ENCODE measurements at regions not wholly inside any gene's neighbourhood (a gene's known extent, or its start where the extent isn't known, plus 50 kb on each side); places are given as distances from the start of the nearest gene placed in this dataset.

DNA sequence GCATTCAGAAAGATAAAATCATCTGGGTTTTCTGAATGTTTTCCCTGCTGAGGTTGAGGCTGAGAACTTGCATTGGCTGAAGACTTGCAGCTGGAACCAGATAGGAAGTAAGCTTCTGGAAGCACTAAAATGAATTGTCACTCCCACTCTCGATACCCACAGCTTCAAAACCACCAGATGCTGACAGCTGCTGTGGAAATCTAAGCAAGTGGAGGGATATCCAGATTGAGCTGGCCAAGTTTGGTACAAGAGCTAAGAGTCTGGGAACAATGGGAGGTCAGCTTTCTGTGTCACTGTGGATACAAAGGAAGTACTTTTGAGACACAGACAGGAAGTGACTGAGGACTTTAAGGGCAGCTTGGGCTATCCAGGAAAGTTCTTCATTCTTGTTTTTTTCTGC, 51.3 kb upstream of the CD44 start:
- H3K9me3 Mint-ChIP-seq, result peaks cover 6% of the 10 kb centered on the region
- H3K27ac Mint-ChIP-seq (ENCODE audit: unreplicated experiment), result no peak overlapping the region
- peaks cover 17% of the 10 kb centered on the region for H3K4me1 Mint-ChIP-seq
- no peak for DNase-seq (ENCODE audit: low read depth, low spot score)
- H3K36me3 Mint-ChIP-seq (ENCODE audit: low read depth), result peaks cover 2% of the 10 kb centered on the region
- no peaks in the 10 kb centered on the region for H3K27me3 Mint-ChIP-seq (ENCODE audit: low read depth)
- TF ChIP-seq CTCF (conservative IDR thresholded peaks at IDR 0.05), result no peak
- no peak overlapping the region for H3K4me3 Mint-ChIP-seq

DNA sequence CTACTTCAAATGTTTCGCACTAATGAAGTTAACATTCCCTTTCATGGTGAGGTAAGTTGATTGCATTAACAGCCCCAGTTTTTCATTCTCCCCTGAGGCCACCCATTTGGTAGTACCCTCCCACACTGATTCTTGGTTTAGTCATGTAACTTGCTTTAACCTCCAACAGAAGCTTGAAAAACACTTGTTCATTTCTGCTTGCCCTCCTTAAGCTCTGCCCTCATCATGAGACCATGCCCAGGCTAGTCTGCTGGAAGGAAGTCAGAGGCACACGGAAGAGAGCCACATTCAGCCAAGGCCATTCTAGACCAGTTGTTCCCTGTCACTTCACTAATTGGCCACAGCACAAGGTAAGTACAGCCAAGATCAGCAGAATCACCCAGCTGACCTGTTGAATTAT, 50.7 kb upstream of the CD44 start:
- Mint-ChIP-seq H3K27me3 (ENCODE audit: low read depth) (no peaks in the 10 kb centered on the region), H3K4me1 (peaks cover 17% of the 10 kb centered on the region), H3K36me3 (ENCODE audit: low read depth) (peaks cover 2% of the 10 kb centered on the region), H3K4me3 (no peak overlapping the region), H3K9me3 (peaks cover 6% of the 10 kb centered on the region), H3K27ac (ENCODE audit: unreplicated experiment) (no peak overlapping the region)
- DNase-seq (ENCODE audit: low read depth, low spot score), result no peak
- TF ChIP-seq CTCF (conservative IDR thresholded peaks at IDR 0.05), result no peak

- H3K4me1 Mint-ChIP-seq, result peaks cover 15% of the 10 kb centered on the region
- TF ChIP-seq CTCF (conservative IDR thresholded peaks at IDR 0.05), result no peak
- H3K4me3 Mint-ChIP-seq, result no peak overlapping the region
- H3K27ac Mint-ChIP-seq (ENCODE audit: unreplicated experiment), result no peak overlapping the region
- H3K27me3 Mint-ChIP-seq (ENCODE audit: low read depth), result no peaks in the 10 kb centered on the region
- H3K36me3 Mint-ChIP-seq (ENCODE audit: low read depth), result peaks cover 2% of the 10 kb centered on the region
- no peak for DNase-seq (ENCODE audit: low read depth, low spot score)
- peaks cover 6% of the 10 kb centered on the region for H3K9me3 Mint-ChIP-seq
These were observed 50.3 kb upstream of the CD44 start for GRCh38 chr11:35088676-35089075.

Measured in neural crest cell (in vitro differentiated cells).